Neural progenitor cell (in vitro differentiated cells): ENCODE measurements at regions not wholly inside any gene's neighbourhood (a gene's known extent, or its start where the extent isn't known, plus 50 kb on each side); places are given as distances from the start of the nearest gene placed in this dataset.

Source experiments
- DNase-seq: peaks from one replicate; pipeline ENCODE4 v3.0.0-alpha.2; 2016; ENCODE audit warnings: low spot score
- H2AFZ ChIP-seq: fragments of 200-600 bp; sonication (generic); replicated peaks from 2 replicates; pipeline ENCODE4 v1.6.1; 2016; ENCODE audit warnings: antibody characterized with exemption
- H3F3A ChIP-seq: fragments of 200-600 bp; sonication (generic); 2 replicates; pipeline ENCODE4 v1.6.1; 2016; ENCODE audit warnings: antibody characterized with exemption, low read depth
- H3K27ac ChIP-seq: fragments of 200-600 bp; sonication (generic); 2 replicates; pipeline ENCODE4 v1.5.1; 2016; ENCODE audit warnings: mild to moderate bottlenecking
- H3K27me3 ChIP-seq: fragments of 200-600 bp; sonication (generic); 2 replicates; pipeline ENCODE4 v1.6.1; 2016; ENCODE audit warnings: mild to moderate bottlenecking, moderate library complexity
- H3K36me3 ChIP-seq: fragments of 200-600 bp; sonication (generic); 2 replicates; pipeline ENCODE4 v1.5.1; 2016
- H3K4me1 ChIP-seq: fragments of 200-600 bp; sonication (generic); 2 replicates; pipeline ENCODE4 v1.6.1; 2016; ENCODE audit warnings: mixed run types
- H3K4me2 ChIP-seq: fragments of 200-600 bp; sonication (generic); 2 replicates; pipeline ENCODE4 v1.6.1; 2016
- H3K4me3 ChIP-seq: fragments of 200-600 bp; sonication (generic); 2 replicates; pipeline ENCODE4 v1.5.1; 2016
- H3K79me2 ChIP-seq: fragments of 200-600 bp; sonication (generic); 2 replicates; pipeline ENCODE4 v1.6.1; 2016; ENCODE audit warnings: low read depth
- H3K9ac ChIP-seq: fragments of 200-600 bp; sonication (generic); 2 replicates; pipeline ENCODE4 v1.6.1; 2016
- H3K9me3 ChIP-seq: fragments of 200-600 bp; sonication (generic); 2 replicates; pipeline ENCODE4 v1.5.1; 2016; ENCODE audit warnings: low read depth
- H4K20me1 ChIP-seq: fragments of 200-600 bp; sonication (generic); 2 replicates; pipeline ENCODE4 v1.6.1; 2016; ENCODE audit warnings: low read depth
- H3K27ac Mint-ChIP-seq: 3 replicates; pipeline ENCODE4 v1.8.0; 2021; ENCODE audit warnings: mixed read lengths
- H3K27me3 Mint-ChIP-seq: 2 replicates; pipeline ENCODE4 v1.8.0; 2022; ENCODE audit warnings: low read depth, mild to moderate bottlenecking, inconsistent platforms, moderate library complexity, mixed read lengths; ENCODE audit not compliant: insufficient read depth
- H3K36me3 Mint-ChIP-seq: 3 replicates; pipeline ENCODE4 v1.8.0; 2021; ENCODE audit warnings: mixed read lengths
- H3K4me1 Mint-ChIP-seq: 3 replicates; pipeline ENCODE4 v1.8.0; 2021; ENCODE audit warnings: mixed read lengths
- H3K4me3 Mint-ChIP-seq: 3 replicates; pipeline ENCODE4 v1.8.0; 2021; ENCODE audit warnings: mild to moderate bottlenecking, moderate library complexity, mixed read lengths
- H3K9me3 Mint-ChIP-seq: 3 replicates; pipeline ENCODE4 v1.8.0; 2020; ENCODE audit warnings: mixed read lengths
- EZH2 ChIP-seq: fragments of 200-600 bp; sonication (generic); IDR thresholded peaks from 2 replicates; pipeline ENCODE4 v1.6.1; 2017; ENCODE audit warnings: antibody characterized with exemption, mild to moderate bottlenecking, moderate library complexity
- EZH2phosphoT487 ChIP-seq: fragments of 200-600 bp; sonication (generic); IDR thresholded peaks from 2 replicates; pipeline ENCODE4 v1.6.1; 2017; ENCODE audit warnings: antibody characterized with exemption
- TF ChIP-seq, protein P1 (sequence below): fragments of 200-600 bp; sonication (generic); IDR thresholded peaks from 2 replicates; pipeline ENCODE4 v1.5.1; 2017; ENCODE audit warnings: antibody characterized with exemption, mild to moderate bottlenecking

DNA sequence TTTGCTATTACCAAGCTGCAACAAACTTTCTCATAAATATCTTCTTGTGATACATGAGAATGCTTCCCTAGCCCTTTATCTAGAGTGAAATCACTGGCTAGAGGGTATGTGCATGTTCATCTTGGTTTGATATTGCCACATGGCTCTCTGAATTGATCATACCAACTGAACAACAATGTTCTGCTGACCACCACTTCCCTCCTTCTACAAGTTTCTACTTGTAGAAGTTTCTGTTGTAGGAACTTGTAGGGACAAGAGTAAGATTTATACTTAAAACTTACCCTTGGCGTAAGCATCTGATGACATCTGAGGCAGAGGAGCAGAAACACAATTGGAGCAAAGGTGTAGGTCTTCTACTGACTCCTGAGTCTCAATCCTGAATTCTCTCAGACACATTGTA is 86.3 kb upstream of the FAM13C start:
- Mint-ChIP-seq H3K27me3 (no peaks in the 10 kb centered on the region), H3K4me3 (no peak overlapping the region), H3K4me1 (no peaks in the 10 kb centered on the region), H3K9me3 (no peaks in the 10 kb centered on the region), H3K27ac (no peak overlapping the region), H3K36me3 (no peaks in the 10 kb centered on the region)
- no peak overlapping the region for H3K4me3 ChIP-seq
- no peak overlapping the region for H2AFZ ChIP-seq
- no peaks in the 10 kb centered on the region for H3K9me3 ChIP-seq
- H3F3A ChIP-seq, result no peaks in the 10 kb centered on the region
- TF ChIP-seq EZH2phosphoT487, result no peak
- DNase-seq, result no peak
- H3K79me2 ChIP-seq, result no peaks in the 10 kb centered on the region
- H3K27ac ChIP-seq, result no peak overlapping the region
- H3K9ac ChIP-seq, result no peak overlapping the region
- no peaks in the 10 kb centered on the region for H3K27me3 ChIP-seq
- no peak overlapping the region for H3K4me2 ChIP-seq
- no peaks in the 10 kb centered on the region for H4K20me1 ChIP-seq
- no peaks in the 10 kb centered on the region for H3K36me3 ChIP-seq
- H3K4me1 ChIP-seq, result no peaks in the 10 kb centered on the region

DNA sequence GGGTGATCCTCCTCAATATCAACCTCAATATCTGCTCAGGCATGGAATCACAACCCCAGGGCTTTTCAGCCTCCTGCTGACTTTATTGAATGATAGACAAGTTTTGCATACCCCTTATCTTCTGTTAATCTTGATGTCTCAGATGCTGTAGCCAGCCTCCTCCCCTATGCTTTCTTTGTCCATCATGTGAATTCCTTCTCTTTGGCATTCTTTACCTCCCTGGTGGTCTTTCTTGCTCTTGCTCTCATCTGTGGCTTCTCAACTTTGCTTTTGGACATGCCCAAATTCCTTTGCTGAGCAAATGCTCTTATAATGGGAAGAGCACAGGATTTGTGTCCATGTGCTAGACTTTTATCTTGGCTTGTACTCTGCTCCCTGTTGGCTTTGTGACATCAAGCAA is 73.4 kb upstream of the FAM13C start:
- Mint-ChIP-seq H3K27ac (no peak overlapping the region), H3K4me3 (no peak overlapping the region), H3K4me1 (peaks cover 12% of the 10 kb centered on the region), H3K9me3 (peaks cover 3% of the 10 kb centered on the region), H3K36me3 (no peaks in the 10 kb centered on the region), H3K27me3 (no peaks in the 10 kb centered on the region)
- H3F3A ChIP-seq, result no peaks in the 10 kb centered on the region
- H2AFZ ChIP-seq, result no peak overlapping the region
- no peak overlapping the region for H3K27ac ChIP-seq
- peak overlapping the region; percentile 47 for H3K4me2 ChIP-seq
- peaks cover 10% of the 10 kb centered on the region for H3K4me1 ChIP-seq
- H3K27me3 ChIP-seq, result no peaks in the 10 kb centered on the region
- H3K79me2 ChIP-seq, result no peaks in the 10 kb centered on the region
- no peaks in the 10 kb centered on the region for H3K9me3 ChIP-seq
- no peaks in the 10 kb centered on the region for H3K36me3 ChIP-seq
- TF ChIP-seq EZH2 (no peak), EZH2phosphoT487 (no peak)
- TF ChIP-seq, protein P1, sequence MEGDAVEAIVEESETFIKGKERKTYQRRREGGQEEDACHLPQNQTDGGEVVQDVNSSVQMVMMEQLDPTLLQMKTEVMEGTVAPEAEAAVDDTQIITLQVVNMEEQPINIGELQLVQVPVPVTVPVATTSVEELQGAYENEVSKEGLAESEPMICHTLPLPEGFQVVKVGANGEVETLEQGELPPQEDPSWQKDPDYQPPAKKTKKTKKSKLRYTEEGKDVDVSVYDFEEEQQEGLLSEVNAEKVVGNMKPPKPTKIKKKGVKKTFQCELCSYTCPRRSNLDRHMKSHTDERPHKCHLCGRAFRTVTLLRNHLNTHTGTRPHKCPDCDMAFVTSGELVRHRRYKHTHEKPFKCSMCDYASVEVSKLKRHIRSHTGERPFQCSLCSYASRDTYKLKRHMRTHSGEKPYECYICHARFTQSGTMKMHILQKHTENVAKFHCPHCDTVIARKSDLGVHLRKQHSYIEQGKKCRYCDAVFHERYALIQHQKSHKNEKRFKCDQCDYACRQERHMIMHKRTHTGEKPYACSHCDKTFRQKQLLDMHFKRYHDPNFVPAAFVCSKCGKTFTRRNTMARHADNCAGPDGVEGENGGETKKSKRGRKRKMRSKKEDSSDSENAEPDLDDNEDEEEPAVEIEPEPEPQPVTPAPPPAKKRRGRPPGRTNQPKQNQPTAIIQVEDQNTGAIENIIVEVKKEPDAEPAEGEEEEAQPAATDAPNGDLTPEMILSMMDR, result no peak
- peak; percentile 43 for DNase-seq
- H3K4me3 ChIP-seq, result no peak overlapping the region
- H4K20me1 ChIP-seq, result no peaks in the 10 kb centered on the region
- no peak overlapping the region for H3K9ac ChIP-seq

DNA sequence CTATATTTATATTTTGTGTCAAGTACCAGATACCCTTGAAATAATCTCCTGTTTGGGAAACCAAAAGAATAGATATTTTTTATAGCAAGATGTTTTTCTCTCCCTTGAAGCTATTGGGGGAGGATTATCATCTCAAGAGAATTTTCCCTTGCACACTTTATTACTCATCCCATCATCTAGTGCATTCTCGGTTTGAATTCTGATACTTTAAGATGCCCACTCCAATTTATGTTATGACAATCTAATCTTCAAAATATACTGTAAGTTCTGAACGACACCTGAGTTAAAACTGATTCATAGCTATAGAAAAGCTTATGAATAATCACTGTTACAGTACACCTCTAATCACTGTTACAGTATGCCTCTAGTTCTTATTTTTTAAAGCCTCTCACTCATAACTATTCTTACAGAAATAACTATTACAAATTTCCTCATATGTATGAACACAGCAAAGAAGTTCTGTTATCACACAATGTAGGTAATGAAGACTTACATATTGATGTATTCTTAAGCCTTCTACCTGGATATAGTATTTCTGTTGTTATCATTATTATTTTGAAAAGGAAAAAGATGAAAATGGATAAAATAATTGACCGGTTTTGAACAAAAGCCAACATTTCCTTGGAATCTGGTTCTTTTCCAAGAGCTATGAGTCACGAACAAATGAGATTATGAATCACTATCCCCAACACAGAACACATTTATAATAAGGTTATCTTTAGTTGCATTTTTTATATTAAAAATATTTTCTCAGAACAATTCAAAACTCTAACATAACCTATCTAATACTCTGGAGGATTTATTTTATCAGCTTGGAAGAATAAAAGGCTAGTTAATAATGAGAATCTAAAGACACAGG is 72.3 kb upstream of the FAM13C start:
- Mint-ChIP-seq H3K4me3 (no peak overlapping the region), H3K9me3 (peaks cover 3% of the 10 kb centered on the region), H3K36me3 (no peaks in the 10 kb centered on the region), H3K4me1 (peaks cover 12% of the 10 kb centered on the region), H3K27me3 (no peaks in the 10 kb centered on the region), H3K27ac (no peak overlapping the region)
- Histone ChIP-seq H3K4me3 (no peak overlapping the region), H3K36me3 (no peaks in the 10 kb centered on the region), H3K9ac (no peak overlapping the region), H2AFZ (no peak overlapping the region), H3K27me3 (no peaks in the 10 kb centered on the region), H3K4me1 (peaks cover 10% of the 10 kb centered on the region), H3K79me2 (no peaks in the 10 kb centered on the region), H4K20me1 (no peaks in the 10 kb centered on the region), H3K27ac (no peak overlapping the region), H3F3A (no peaks in the 10 kb centered on the region), H3K9me3 (no peaks in the 10 kb centered on the region), H3K4me2 (no peak overlapping the region)
- DNase-seq, result no peak
- TF ChIP-seq EZH2 (no peak), EZH2phosphoT487 (no peak)
- TF ChIP-seq, protein P1, result no peak
